ENCODE measurements at regions not wholly inside any gene's neighbourhood (a gene's known extent, or its start where the extent isn't known, plus 50 kb on each side); places are given as distances from the start of the nearest gene placed in this dataset.

DNA sequence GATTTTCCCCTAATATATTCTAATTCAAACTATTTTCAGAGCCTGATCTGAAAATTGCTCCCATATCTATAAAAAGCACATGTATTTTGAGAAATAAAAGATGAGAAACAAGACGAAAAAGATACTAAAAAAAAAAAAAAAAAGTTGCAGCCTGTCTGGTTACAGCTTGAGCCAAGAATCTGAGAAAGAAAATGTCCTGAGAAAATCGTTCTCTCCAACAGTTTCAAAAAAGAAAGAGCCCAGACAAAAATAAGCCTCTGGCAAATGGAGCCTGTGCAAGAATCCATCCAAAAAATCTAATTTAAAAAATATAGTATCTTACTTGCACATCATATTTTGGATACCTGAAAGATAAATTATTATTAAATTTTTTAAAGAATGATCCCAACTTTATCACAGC, 163.0 kb upstream of the TBL1X start:
- Histone ChIP-seq H3K4me3 (no peak overlapping the region), H3K4me1 (no peaks in the 10 kb centered on the region), H3K27ac (peak overlapping the region in 2 of 4 donors; percentile 3 to 12), H3K27me3 (no peaks in the 10 kb centered on the region), H3K36me3 (no peaks in the 10 kb centered on the region), H3K9me3 (no peaks in the 10 kb centered on the region)
- no peak for TF ChIP-seq POLR2AphosphoS5 (IDR thresholded peaks at IDR 0.05)
- TF ChIP-seq, protein P1, sequence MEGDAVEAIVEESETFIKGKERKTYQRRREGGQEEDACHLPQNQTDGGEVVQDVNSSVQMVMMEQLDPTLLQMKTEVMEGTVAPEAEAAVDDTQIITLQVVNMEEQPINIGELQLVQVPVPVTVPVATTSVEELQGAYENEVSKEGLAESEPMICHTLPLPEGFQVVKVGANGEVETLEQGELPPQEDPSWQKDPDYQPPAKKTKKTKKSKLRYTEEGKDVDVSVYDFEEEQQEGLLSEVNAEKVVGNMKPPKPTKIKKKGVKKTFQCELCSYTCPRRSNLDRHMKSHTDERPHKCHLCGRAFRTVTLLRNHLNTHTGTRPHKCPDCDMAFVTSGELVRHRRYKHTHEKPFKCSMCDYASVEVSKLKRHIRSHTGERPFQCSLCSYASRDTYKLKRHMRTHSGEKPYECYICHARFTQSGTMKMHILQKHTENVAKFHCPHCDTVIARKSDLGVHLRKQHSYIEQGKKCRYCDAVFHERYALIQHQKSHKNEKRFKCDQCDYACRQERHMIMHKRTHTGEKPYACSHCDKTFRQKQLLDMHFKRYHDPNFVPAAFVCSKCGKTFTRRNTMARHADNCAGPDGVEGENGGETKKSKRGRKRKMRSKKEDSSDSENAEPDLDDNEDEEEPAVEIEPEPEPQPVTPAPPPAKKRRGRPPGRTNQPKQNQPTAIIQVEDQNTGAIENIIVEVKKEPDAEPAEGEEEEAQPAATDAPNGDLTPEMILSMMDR (IDR thresholded peaks at IDR 0.05): no peak
- no peak for TF ChIP-seq POLR2A (IDR thresholded peaks at IDR 0.05)
- no peak for TF ChIP-seq EP300 (IDR thresholded peaks at IDR 0.05; ENCODE audit: low read depth)
- intact Hi-C loops (cut with DNase I; ENCODE audit: low total_unique reads) (no loop called here), in situ Hi-C loops (cut with MboI; ENCODE audit: low pct_ligation_motif_present in 1 of 4, low pct_unique_long_range_greater_than_20kb in 1 of 4, low sequenced_read_pairs in 3 of 4) (no loop called here)
- WGBS, 2 donors (ENCODE audit: low coverage in 1 of 2): 23 to 43% methylated on average over 2 of the region's 2 CpGs
- DNase-seq: no peak

DNA sequence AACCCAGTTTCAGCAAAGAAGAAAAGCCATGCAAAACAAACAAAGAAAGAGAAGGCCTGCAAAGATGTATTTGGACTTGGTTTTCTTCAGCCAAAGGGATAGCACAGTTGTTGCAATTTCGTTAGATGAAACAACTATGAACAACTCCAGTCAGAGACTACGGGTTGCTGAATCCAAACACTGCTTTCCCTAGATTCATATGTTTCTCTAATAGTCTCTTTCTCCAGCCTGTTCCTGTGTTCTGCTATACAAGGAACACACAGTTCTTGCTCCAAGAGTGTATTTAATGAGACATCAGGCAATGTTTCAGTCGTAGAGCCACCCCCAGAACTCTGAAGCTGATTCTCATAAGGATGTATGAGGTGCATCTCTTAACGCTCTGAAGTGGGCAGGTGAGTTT, 162.5 kb upstream of the TBL1X start:
- Histone ChIP-seq H3K27me3 (no peaks in the 10 kb centered on the region), H3K27ac (no peak overlapping the region), H3K9me3 (no peaks in the 10 kb centered on the region), H3K36me3 (no peaks in the 10 kb centered on the region), H3K4me3 (no peak overlapping the region), H3K4me1 (no peaks in the 10 kb centered on the region)
- in situ Hi-C loops (cut with MboI; ENCODE audit: low pct_ligation_motif_present in 1 of 4, low pct_unique_long_range_greater_than_20kb in 1 of 4, low sequenced_read_pairs in 3 of 4): no loop called here
- 62% methylated on average over 4 of the region's 4 CpGs; no CpG with 5 or more reads in 1 of the 2 donors for WGBS, 2 donors (ENCODE audit: low coverage in 1 of 2)
- DNase-seq: no peak
- intact Hi-C loops (cut with DNase I; ENCODE audit: low total_unique reads): no loop called here
- TF ChIP-seq, protein P1 (IDR thresholded peaks at IDR 0.05): no peak
- TF ChIP-seq POLR2AphosphoS5 (IDR thresholded peaks at IDR 0.05) (no peak), EP300 (IDR thresholded peaks at IDR 0.05; ENCODE audit: low read depth) (no peak), POLR2A (IDR thresholded peaks at IDR 0.05) (no peak)

DNA sequence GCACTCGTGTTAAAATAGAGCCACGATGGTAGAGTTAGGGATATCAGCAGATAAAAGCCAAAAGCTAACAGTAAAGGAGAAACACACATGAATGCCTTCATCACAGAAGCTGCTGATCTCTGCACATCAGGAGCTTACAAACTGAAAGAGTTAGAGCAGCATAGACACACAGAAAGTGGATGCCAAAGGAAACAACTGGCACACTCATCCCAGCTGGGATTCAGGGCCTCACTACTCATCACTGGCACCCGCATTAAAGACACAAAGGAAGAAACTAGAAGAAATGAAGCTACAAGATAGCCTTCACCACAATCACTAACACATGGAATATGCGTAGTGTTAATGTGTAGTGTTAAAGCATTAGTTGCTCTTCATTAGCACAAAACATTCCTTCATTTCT, 156.4 kb upstream of the TBL1X start:
- intact Hi-C loops (cut with DNase I; ENCODE audit: low total_unique reads) (no loop called here), in situ Hi-C loops (cut with MboI; ENCODE audit: low pct_ligation_motif_present in 1 of 4, low pct_unique_long_range_greater_than_20kb in 1 of 4, low sequenced_read_pairs in 3 of 4) (no loop called here)
- no peaks in the 10 kb centered on the region for H3K9me3 ChIP-seq
- H3K27ac ChIP-seq: no peak overlapping the region
- DNase-seq: no peak
- no peaks in the 10 kb centered on the region for H3K36me3 ChIP-seq
- no peaks in the 10 kb centered on the region for H3K4me1 ChIP-seq
- TF ChIP-seq, protein P1 (IDR thresholded peaks at IDR 0.05): no peak
- TF ChIP-seq POLR2AphosphoS5 (IDR thresholded peaks at IDR 0.05) (no peak), EP300 (IDR thresholded peaks at IDR 0.05; ENCODE audit: low read depth) (no peak), POLR2A (IDR thresholded peaks at IDR 0.05) (no peak)
- H3K27me3 ChIP-seq: no peaks in the 10 kb centered on the region
- 89 to 100% methylated on average over 1 to 4 of the region's 4 CpGs for WGBS, 2 donors (ENCODE audit: low coverage in 1 of 2)
- H3K4me3 ChIP-seq: no peak overlapping the region

DNA sequence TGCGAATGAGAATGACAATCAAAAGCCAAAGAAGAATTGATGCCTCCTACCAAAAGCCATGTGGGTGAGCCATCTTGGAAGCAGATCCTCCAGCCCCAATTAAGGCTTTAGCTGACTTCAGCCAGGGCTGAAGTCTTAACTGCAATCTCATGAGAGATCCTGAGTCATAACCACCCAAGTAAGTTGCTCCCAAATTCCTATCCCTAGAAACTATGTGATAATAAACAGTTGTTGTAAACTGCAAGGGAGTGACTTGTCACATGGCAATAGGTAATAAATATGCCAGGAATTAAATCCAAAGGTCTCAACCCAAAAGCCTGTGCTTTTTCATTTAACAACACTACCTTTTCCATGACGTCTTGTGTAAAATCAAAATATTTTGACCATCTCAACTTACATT, 154.2 kb upstream of the TBL1X start:
- Histone ChIP-seq H3K4me1 (no peaks in the 10 kb centered on the region), H3K4me3 (no peak overlapping the region), H3K9me3 (no peaks in the 10 kb centered on the region), H3K27me3 (no peaks in the 10 kb centered on the region), H3K36me3 (no peaks in the 10 kb centered on the region), H3K27ac (no peak overlapping the region)
- WGBS, 2 donors (ENCODE audit: low coverage in 1 of 2): 57 to 83% methylated on average over 1 to 2 of the region's 2 CpGs
- TF ChIP-seq, protein P1 (IDR thresholded peaks at IDR 0.05): no peak
- TF ChIP-seq POLR2AphosphoS5 (IDR thresholded peaks at IDR 0.05) (no peak), EP300 (IDR thresholded peaks at IDR 0.05; ENCODE audit: low read depth) (no peak), POLR2A (IDR thresholded peaks at IDR 0.05) (no peak)
- intact Hi-C loops (cut with DNase I; ENCODE audit: low total_unique reads): no loop called here
- DNase-seq: no peak
- in situ Hi-C loops (cut with MboI; ENCODE audit: low pct_ligation_motif_present in 1 of 4, low pct_unique_long_range_greater_than_20kb in 1 of 4, low sequenced_read_pairs in 3 of 4): no loop called here
